H1 (cell line): ENCODE measurements at regions not wholly inside any gene's neighbourhood (a gene's known extent, or its start where the extent isn't known, plus 50 kb on each side); places are given as distances from the start of the nearest gene placed in this dataset.

Experiments used
- HDAC2 ChIP-seq, 2 experiments: fragments of 300-600 bp in 1 of 2; sonication (generic) in 1 of 2; IDR thresholded peaks; 2 replicates each; pipeline ENCODE4 v1.6.1; 2011 to 2012; ENCODE audit warnings: low read depth in 2 of 2, low read length in 2 of 2, mild to moderate bottlenecking in 2 of 2, moderate library complexity in 2 of 2, borderline replicate concordance in 1 of 2, inconsistent platforms in 1 of 2

GRCh38 chr2:145551686-145552085 lies 1031.8 kb upstream of the ZEB2 start (continued):
- no peak for TF ChIP-seq HDAC2 (IDR thresholded peaks at IDR 0.05; ENCODE audit: borderline replicate concordance in 1 of 2, low read depth in 2 of 2, low read length in 2 of 2)
